Colonic mucosa (tissue), 4 donors: ENCODE measurements at regions not wholly inside any gene's neighbourhood (a gene's known extent, or its start where the extent isn't known, plus 50 kb on each side); places are given as distances from the start of the nearest gene placed in this dataset.

Experiments used
- DNase-seq: peaks from one replicate; pipeline ENCODE4 v3.0.0-alpha.2; 2020
- H3K27ac ChIP-seq: fragments of 200-600 bp; one replicate; pipeline ENCODE4 v1.8.0; 2021
- H3K27me3 ChIP-seq: fragments of 200-600 bp; one replicate; pipeline ENCODE4 v1.8.0; 2021
- H3K36me3 ChIP-seq: fragments of 200-600 bp; one replicate; pipeline ENCODE4 v1.8.0; 2021
- H3K4me1 ChIP-seq: fragments of 200-600 bp; one replicate; pipeline ENCODE4 v1.8.0; 2021; ENCODE audit warnings: mild to moderate bottlenecking
- H3K4me3 ChIP-seq: fragments of 200-600 bp; one replicate; pipeline ENCODE4 v1.8.0; 2021
- H3K9ac ChIP-seq, 2 donors: one replicate each; pipeline ENCODE4 v1.7.0; 2013; ENCODE audit warnings: control low read depth in 2 of 2, low read depth in 2 of 2, low read length in 2 of 2
- H3K9me3 ChIP-seq: fragments of 200-600 bp; one replicate; pipeline ENCODE4 v1.8.0; 2021
- intact Hi-C: fragments of 100-400 bp; cut with DNase I; formaldehyde crosslinking; loops from one replicate; pipeline ENCODE4 v1.14.1; 2022
- TF ChIP-seq, protein P1 (sequence below): fragments of 200-600 bp; IDR thresholded peaks from one replicate; pipeline ENCODE4 v1.8.0; 2022; ENCODE audit warnings: antibody characterized with exemption, mild to moderate bottlenecking
- donor health status: healthy.
- donor health status: DM: no; HTN: no; CAD: no.
- donor health status: DM: no; HTN: no; CAD: no.

DNA sequence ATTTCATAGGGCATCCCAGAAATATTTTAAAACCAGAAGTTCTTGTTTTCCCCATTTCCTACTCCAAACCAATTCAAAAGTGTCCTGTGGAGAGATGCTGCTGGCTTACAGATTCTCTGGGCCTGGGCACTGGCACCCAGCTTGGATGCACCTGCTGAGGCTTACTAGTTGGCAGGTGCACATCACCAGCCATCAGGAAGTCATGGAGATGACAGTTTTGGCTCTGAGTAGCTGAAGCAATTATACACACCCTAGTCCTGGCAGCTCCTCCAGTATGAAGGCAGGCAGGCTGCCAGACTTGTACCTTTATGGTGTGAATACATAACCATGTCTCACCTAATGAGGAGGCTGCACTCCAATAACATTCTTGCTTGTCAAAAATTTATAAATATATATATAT lies 276.6 kb upstream of the GHITM start:
- Histone ChIP-seq H3K9ac (no peak overlapping the region), H3K4me1 (no peaks in the 10 kb centered on the region), H3K36me3 (no peaks in the 10 kb centered on the region), H3K4me3 (no peak overlapping the region), H3K9me3 (no peaks in the 10 kb centered on the region), H3K27me3 (no peaks in the 10 kb centered on the region), H3K27ac (no peak overlapping the region)
- TF ChIP-seq, protein P1, sequence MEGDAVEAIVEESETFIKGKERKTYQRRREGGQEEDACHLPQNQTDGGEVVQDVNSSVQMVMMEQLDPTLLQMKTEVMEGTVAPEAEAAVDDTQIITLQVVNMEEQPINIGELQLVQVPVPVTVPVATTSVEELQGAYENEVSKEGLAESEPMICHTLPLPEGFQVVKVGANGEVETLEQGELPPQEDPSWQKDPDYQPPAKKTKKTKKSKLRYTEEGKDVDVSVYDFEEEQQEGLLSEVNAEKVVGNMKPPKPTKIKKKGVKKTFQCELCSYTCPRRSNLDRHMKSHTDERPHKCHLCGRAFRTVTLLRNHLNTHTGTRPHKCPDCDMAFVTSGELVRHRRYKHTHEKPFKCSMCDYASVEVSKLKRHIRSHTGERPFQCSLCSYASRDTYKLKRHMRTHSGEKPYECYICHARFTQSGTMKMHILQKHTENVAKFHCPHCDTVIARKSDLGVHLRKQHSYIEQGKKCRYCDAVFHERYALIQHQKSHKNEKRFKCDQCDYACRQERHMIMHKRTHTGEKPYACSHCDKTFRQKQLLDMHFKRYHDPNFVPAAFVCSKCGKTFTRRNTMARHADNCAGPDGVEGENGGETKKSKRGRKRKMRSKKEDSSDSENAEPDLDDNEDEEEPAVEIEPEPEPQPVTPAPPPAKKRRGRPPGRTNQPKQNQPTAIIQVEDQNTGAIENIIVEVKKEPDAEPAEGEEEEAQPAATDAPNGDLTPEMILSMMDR, result no peak
- DNase-seq, result peak; percentile 23
- intact Hi-C loops, result no loop called here

- no peaks in the 10 kb centered on the region for H3K4me1 ChIP-seq
- H3K4me3 ChIP-seq, result no peak overlapping the region
- no peaks in the 10 kb centered on the region for H3K9me3 ChIP-seq
- TF ChIP-seq, protein P1, result no peak
- DNase-seq, result no peak
- H3K27me3 ChIP-seq, result no peaks in the 10 kb centered on the region
- intact Hi-C loops, result no loop called here
- H3K27ac ChIP-seq, result no peak overlapping the region
- no peak overlapping the region for H3K9ac ChIP-seq
- H3K36me3 ChIP-seq, result no peaks in the 10 kb centered on the region
Measured at GRCh38 chr10:83863283-83863966, 275.9 kb upstream of the GHITM start.

- no peaks in the 10 kb centered on the region for H3K4me1 ChIP-seq
- no peak for DNase-seq
- no peaks in the 10 kb centered on the region for H3K9me3 ChIP-seq
- H3K27ac ChIP-seq, result no peak overlapping the region
- H3K9ac ChIP-seq, result no peak overlapping the region
- intact Hi-C loops, result loop anchor here (5.0 kb wide), 2 partner anchors 137 to 1073 kb away; no protein-coding TSS in a partner anchor
- H3K36me3 ChIP-seq, result no peaks in the 10 kb centered on the region
- TF ChIP-seq, protein P1, result no peak
- H3K4me3 ChIP-seq, result no peak overlapping the region
- H3K27me3 ChIP-seq, result no peaks in the 10 kb centered on the region
Measured at GRCh38 chr10:83869898-83870297, 269.4 kb upstream of the GHITM start.

- intact Hi-C loops, result loop anchor here (5.0 kb wide), 2 partner anchors 136 to 1074 kb away; no protein-coding TSS in a partner anchor
- Histone ChIP-seq H3K27ac (no peak overlapping the region), H3K4me3 (no peak overlapping the region), H3K9me3 (no peaks in the 10 kb centered on the region), H3K4me1 (no peaks in the 10 kb centered on the region), H3K36me3 (no peaks in the 10 kb centered on the region), H3K9ac (no peak overlapping the region), H3K27me3 (no peaks in the 10 kb centered on the region)
- TF ChIP-seq, protein P1, result peak; percentile 90
- DNase-seq, result peak; percentile 72
Measured at GRCh38 chr10:83871187-83872081, 267.9 kb upstream of the GHITM start.

DNA sequence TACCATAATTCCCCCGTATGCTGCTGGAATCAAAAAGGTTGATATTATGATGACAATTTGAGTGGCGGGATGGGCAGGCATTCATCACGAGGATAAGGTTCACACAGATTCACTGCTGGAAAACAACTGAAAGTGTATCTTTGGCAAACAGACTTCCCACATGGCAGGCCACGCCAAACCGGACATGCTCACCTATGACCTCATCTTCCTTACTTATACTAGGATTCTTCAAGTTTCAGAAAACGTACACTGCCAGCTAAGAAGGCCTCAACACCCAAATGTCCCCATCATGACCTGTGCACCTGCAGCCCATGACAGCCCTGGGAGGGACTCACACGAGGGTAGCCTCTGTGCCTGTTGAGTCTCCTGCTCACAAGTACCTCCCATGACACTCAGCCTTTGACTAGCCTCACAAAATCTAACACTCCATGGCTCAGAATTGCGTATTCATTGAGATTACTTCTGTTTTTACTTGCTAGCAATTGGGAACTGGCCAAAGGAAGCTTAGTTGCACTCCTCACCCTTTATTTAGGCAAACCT lies 259.0 kb upstream of the GHITM start:
- H3K4me3 ChIP-seq, result no peak overlapping the region
- intact Hi-C loops, result no loop called here
- H3K9me3 ChIP-seq, result no peaks in the 10 kb centered on the region
- DNase-seq, result no peak
- no peaks in the 10 kb centered on the region for H3K27me3 ChIP-seq
- H3K4me1 ChIP-seq, result no peaks in the 10 kb centered on the region
- H3K9ac ChIP-seq, result no peak overlapping the region
- H3K27ac ChIP-seq, result no peak overlapping the region
- H3K36me3 ChIP-seq, result no peaks in the 10 kb centered on the region
- TF ChIP-seq, protein P1, result no peak
